ENCODE measurements at regions not wholly inside any gene's neighbourhood (a gene's known extent, or its start where the extent isn't known, plus 50 kb on each side); places are given as distances from the start of the nearest gene placed in this dataset.
A peak's percentile ranks its signal among the peaks of the same experiment; 100 is the strongest.
"Not testable (repeated sequence)": the region's sequence is repeated elsewhere in the genome, so short reads cannot be mapped to it uniquely, and the experiment has no call there.

DNA sequence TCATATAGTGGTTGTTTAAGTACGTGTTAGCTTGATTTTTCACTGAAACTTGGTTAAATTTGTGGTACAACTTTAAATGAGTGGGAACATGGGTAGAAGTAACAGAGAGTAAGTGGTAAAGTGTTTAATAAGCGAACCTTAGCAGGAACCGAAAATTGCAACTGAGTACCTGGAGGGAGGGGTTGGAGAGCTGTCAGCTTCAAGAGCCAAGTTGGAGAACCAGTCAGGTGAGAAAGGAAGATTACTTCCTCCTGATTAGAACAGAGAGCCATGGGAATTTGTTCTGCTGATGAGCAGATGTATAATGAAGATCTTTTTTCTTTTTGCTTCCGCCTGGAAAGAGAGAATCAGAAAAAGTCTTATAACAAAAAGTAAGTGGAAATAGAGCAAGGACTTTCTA lies 158.4 kb upstream of the CDH7 start:
- Histone ChIP-seq H3K9me2 (replicated peaks; ENCODE audit: low read length) (no peaks in the 10 kb centered on the region), H3K79me2 (ENCODE audit: low read length) (no peaks in the 10 kb centered on the region), H4K20me1 (ENCODE audit: low read length) (no peaks in the 10 kb centered on the region), H3K27me3 (ENCODE audit: low read length) (no peaks in the 10 kb centered on the region), H3K9me3 (ENCODE audit: low read length) (no peaks in the 10 kb centered on the region), H2AFZ (ENCODE audit: low read length) (no peak overlapping the region), H3F3A (ENCODE audit: low read length, unreplicated experiment) (no peaks in the 10 kb centered on the region), H3K36me3 (ENCODE audit: low read depth, low read length) (no peaks in the 10 kb centered on the region), H3K4me2 (ENCODE audit: low read length) (no peak overlapping the region), H3K27ac (ENCODE audit: low read length) (no peak overlapping the region), H3K4me3 (ENCODE audit: low read length) (no peak overlapping the region), H3K9ac (ENCODE audit: low read length) (no peak overlapping the region), H3K4me1 (ENCODE audit: insufficient read depth, low read length) (no peaks in the 10 kb centered on the region; the same call in 1 of the 2 replicates)
- POLR2A ChIA-PET (ENCODE audit: unreplicated experiment): no interaction called here
- TF ChIP-seq EZH2 (IDR thresholded peaks at IDR 0.05; ENCODE audit: low read length, unreplicated experiment) (no peak), EZH2phosphoT487 (IDR thresholded peaks at IDR 0.05; ENCODE audit: borderline replicate concordance, low read length) (no peak)
- TF ChIP-seq, protein P1, sequence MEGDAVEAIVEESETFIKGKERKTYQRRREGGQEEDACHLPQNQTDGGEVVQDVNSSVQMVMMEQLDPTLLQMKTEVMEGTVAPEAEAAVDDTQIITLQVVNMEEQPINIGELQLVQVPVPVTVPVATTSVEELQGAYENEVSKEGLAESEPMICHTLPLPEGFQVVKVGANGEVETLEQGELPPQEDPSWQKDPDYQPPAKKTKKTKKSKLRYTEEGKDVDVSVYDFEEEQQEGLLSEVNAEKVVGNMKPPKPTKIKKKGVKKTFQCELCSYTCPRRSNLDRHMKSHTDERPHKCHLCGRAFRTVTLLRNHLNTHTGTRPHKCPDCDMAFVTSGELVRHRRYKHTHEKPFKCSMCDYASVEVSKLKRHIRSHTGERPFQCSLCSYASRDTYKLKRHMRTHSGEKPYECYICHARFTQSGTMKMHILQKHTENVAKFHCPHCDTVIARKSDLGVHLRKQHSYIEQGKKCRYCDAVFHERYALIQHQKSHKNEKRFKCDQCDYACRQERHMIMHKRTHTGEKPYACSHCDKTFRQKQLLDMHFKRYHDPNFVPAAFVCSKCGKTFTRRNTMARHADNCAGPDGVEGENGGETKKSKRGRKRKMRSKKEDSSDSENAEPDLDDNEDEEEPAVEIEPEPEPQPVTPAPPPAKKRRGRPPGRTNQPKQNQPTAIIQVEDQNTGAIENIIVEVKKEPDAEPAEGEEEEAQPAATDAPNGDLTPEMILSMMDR (conservative IDR thresholded peaks at IDR 0.05; ENCODE audit: low read depth, low read length): no peak
- CTCF ChIA-PET: no interaction called here
- ATAC-seq (no peak), DNase-seq (peak; percentile 35)
- intact Hi-C loops (cut with micrococcal nuclease): no loop called here
- no TSS peak for BruUV-seq (replicated peaks)

DNA sequence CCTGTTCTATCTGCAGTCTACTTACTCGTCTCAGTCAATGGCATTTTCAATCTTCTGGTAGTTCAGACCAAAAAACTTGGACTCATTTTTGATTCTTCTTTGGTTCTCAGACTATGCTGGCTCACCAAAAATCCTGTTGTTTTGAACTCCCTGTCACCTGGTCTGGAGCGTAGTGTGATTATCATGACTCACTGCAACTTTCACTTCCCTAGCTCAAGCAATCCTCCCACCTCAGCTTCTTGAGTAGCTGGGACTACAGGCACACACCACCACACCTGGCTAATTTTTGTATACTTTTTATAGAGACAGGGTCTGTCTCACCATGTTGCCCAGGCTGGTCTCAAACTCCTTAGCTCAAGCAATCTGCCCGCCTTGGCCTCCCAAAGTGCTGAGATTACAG lies 163.3 kb upstream of the CDH7 start:
- Histone ChIP-seq H3K9ac (ENCODE audit: low read length) (no peak overlapping the region), H3K4me1 (ENCODE audit: insufficient read depth, low read length) (peaks cover 8% of the 10 kb centered on the region), H3K27me3 (ENCODE audit: low read length) (no peaks in the 10 kb centered on the region), H3K9me3 (ENCODE audit: low read length) (no peaks in the 10 kb centered on the region), H2AFZ (ENCODE audit: low read length) (no peak overlapping the region), H3K9me2 (replicated peaks; ENCODE audit: low read length) (no peaks in the 10 kb centered on the region), H3K36me3 (ENCODE audit: low read depth, low read length) (no peaks in the 10 kb centered on the region), H4K20me1 (ENCODE audit: low read length) (no peaks in the 10 kb centered on the region), H3K79me2 (ENCODE audit: low read length) (no peaks in the 10 kb centered on the region), H3K4me2 (ENCODE audit: low read length) (no peak overlapping the region), H3K27ac (ENCODE audit: low read length) (no peak overlapping the region), H3K4me3 (ENCODE audit: low read length) (no peak overlapping the region), H3F3A (ENCODE audit: low read length, unreplicated experiment) (no peaks in the 10 kb centered on the region)
- POLR2A ChIA-PET (ENCODE audit: unreplicated experiment): no interaction called here
- TF ChIP-seq EZH2 (IDR thresholded peaks at IDR 0.05; ENCODE audit: low read length, unreplicated experiment) (no peak), EZH2phosphoT487 (IDR thresholded peaks at IDR 0.05; ENCODE audit: borderline replicate concordance, low read length) (no peak)
- TF ChIP-seq, protein P1 (conservative IDR thresholded peaks at IDR 0.05; ENCODE audit: low read depth, low read length): no peak
- intact Hi-C loops (cut with micrococcal nuclease): no loop called here
- CTCF ChIA-PET: no interaction called here
- peak; percentile 11 for DNase-seq
- no TSS peak for BruUV-seq (replicated peaks)
- no peak for ATAC-seq

DNA sequence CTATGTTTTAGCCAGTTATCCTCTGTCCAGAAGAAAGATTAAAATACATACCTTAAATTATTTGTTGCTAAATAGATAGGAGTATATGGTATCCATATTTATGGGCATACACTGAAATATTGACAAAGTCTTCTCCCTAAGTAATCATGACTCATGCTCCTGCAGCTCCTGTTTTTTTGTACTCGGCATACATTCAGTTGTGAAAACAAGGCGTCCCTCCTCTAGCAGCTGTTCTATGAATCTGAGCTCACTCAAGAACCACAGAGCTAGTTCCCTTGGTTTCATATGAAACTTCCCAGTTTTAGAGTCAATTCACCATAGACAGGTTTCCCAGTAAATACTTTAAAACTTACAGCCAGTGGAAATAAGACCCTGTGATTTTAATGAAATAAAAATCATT lies 168.7 kb upstream of the CDH7 start:
- POLR2A ChIA-PET (ENCODE audit: unreplicated experiment); CTCF ChIA-PET: not testable (repeated sequence)

More for the DNA sequence above, 168.7 kb upstream of the CDH7 start:
- DNase-seq; H3K27ac ChIP-seq (ENCODE audit: low read length); H2AFZ ChIP-seq (ENCODE audit: low read length); H3K27me3 ChIP-seq (ENCODE audit: low read length); H3K9ac ChIP-seq (ENCODE audit: low read length); H3K9me3 ChIP-seq (ENCODE audit: low read length); H3K4me3 ChIP-seq (ENCODE audit: low read length); H3K4me2 ChIP-seq (ENCODE audit: low read length); H3K79me2 ChIP-seq (ENCODE audit: low read length); H3K9me2 ChIP-seq (replicated peaks; ENCODE audit: low read length); H3K4me1 ChIP-seq (ENCODE audit: insufficient read depth, low read length); intact Hi-C loops (cut with micrococcal nuclease); H3K36me3 ChIP-seq (ENCODE audit: low read depth, low read length); H4K20me1 ChIP-seq (ENCODE audit: low read length); H3F3A ChIP-seq (ENCODE audit: low read length, unreplicated experiment); BruUV-seq (replicated peaks): not testable (repeated sequence)
- ATAC-seq: peak; percentile 88

Measured in PC-3 (cell line).